GM23338 (cell line): ENCODE measurements at regions not wholly inside any gene's neighbourhood (a gene's known extent, or its start where the extent isn't known, plus 50 kb on each side); places are given as distances from the start of the nearest gene placed in this dataset.

Experiments
- ATAC-seq: fragments of 200-7000 bp; cut with Tn5 transposase; 3 replicates; pipeline ENCODE4 v1.9.1; 2020
- DNase-seq: peaks from one replicate; pipeline ENCODE4 v3.0.0-alpha.2; 2015; ENCODE audit warnings: low spot score
- H2AFZ ChIP-seq: fragments of 200-600 bp; sonication (generic); 2 replicates; pipeline ENCODE4 v1.8.0; 2016; ENCODE audit warnings: antibody characterized with exemption, mild to moderate bottlenecking, moderate library complexity
- H3F3A ChIP-seq: fragments of 200-600 bp; sonication (generic); replicated peaks from 2 replicates; pipeline ENCODE4 v1.8.0; 2017; ENCODE audit warnings: antibody characterized with exemption, mixed run types, low read depth
- H3K27ac ChIP-seq: fragments of 200-600 bp; sonication (generic); 2 replicates; pipeline ENCODE4 v1.6.1; 2016; ENCODE audit warnings: low read depth
- H3K27me3 ChIP-seq: fragments of 200-600 bp; sonication (generic); 2 replicates; pipeline ENCODE4 v1.8.0; 2016; ENCODE audit warnings: mild to moderate bottlenecking, mixed run types, moderate library complexity; ENCODE audit not compliant: insufficient read depth
- H3K36me3 ChIP-seq: fragments of 200-600 bp; sonication (generic); 2 replicates; pipeline ENCODE4 v1.8.0; 2016; ENCODE audit warnings: mild to moderate bottlenecking; ENCODE audit not compliant: insufficient read depth
- H3K4me1 ChIP-seq: fragments of 200-600 bp; sonication (generic); 2 replicates; pipeline ENCODE4 v1.8.0; 2016; ENCODE audit warnings: mild to moderate bottlenecking, moderate library complexity; ENCODE audit not compliant: insufficient read depth
- H3K4me2 ChIP-seq: fragments of 200-600 bp; sonication (generic); 2 replicates; pipeline ENCODE4 v1.7.1; 2017; ENCODE audit warnings: mixed run types
- H3K4me3 ChIP-seq: fragments of 200-600 bp; sonication (generic); 2 replicates; pipeline ENCODE4 v1.6.1; 2016; ENCODE audit warnings: mixed run types
- H3K79me2 ChIP-seq: fragments of 200-600 bp; sonication (generic); replicated peaks from 2 replicates; pipeline ENCODE4 v1.8.0; 2017; ENCODE audit warnings: mild to moderate bottlenecking; ENCODE audit not compliant: insufficient read depth
- H3K9me2 ChIP-seq: fragments of 200-600 bp; sonication (generic); 2 replicates; pipeline ENCODE4 v1.8.0; 2017; ENCODE audit not compliant: insufficient read depth
- H4K20me1 ChIP-seq: fragments of 200-600 bp; sonication (generic); replicated peaks from 2 replicates; pipeline ENCODE4 v1.8.0; 2017; ENCODE audit warnings: mild to moderate bottlenecking; ENCODE audit not compliant: insufficient read depth
- H3K27ac Mint-ChIP-seq: 2 replicates; pipeline ENCODE4 v1.8.0; 2020; ENCODE audit warnings: inconsistent platforms, mild to moderate bottlenecking, moderate library complexity, mixed read lengths
- H3K27me3 Mint-ChIP-seq: 3 replicates; pipeline ENCODE4 v1.8.0; 2022; ENCODE audit warnings: low read depth, mild to moderate bottlenecking, moderate library complexity, mixed read lengths, inconsistent platforms; ENCODE audit not compliant: insufficient read depth, poor library complexity
- H3K36me3 Mint-ChIP-seq: 3 replicates; pipeline ENCODE4 v1.8.0; 2021; ENCODE audit warnings: low read depth, mild to moderate bottlenecking, inconsistent platforms, moderate library complexity, mixed read lengths
- H3K4me1 Mint-ChIP-seq: 3 replicates; pipeline ENCODE4 v1.8.0; 2020; ENCODE audit warnings: mild to moderate bottlenecking, inconsistent platforms, mixed read lengths
- H3K4me3 Mint-ChIP-seq: 3 replicates; pipeline ENCODE4 v1.8.0; 2021; ENCODE audit warnings: moderate library complexity, mild to moderate bottlenecking, inconsistent platforms, mixed read lengths
- H3K9me3 Mint-ChIP-seq: 3 replicates; pipeline ENCODE4 v1.8.0; 2020; ENCODE audit warnings: moderate library complexity, mild to moderate bottlenecking, inconsistent platforms, mixed read lengths
- CREB1 ChIP-seq: fragments of 250-450 bp; sonication (Bioruptor Pico); IDR thresholded peaks from 2 replicates; pipeline ENCODE4 v1.5.0; 2020; ENCODE audit warnings: low read depth, mild to moderate bottlenecking, moderate library complexity
- ETS1 ChIP-seq: IDR thresholded peaks from 2 replicates; pipeline ENCODE4 v1.6.1; 2016; ENCODE audit warnings: antibody characterized with exemption
- EZH2 ChIP-seq: fragments of 200-600 bp; sonication (generic); IDR thresholded peaks from one replicate; pipeline ENCODE4 v1.8.0; 2017; ENCODE audit warnings: antibody characterized with exemption, mild to moderate bottlenecking, low read depth; ENCODE audit not compliant: unreplicated experiment
- EZH2phosphoT487 ChIP-seq: fragments of 200-600 bp; sonication (generic); IDR thresholded peaks from one replicate; pipeline ENCODE4 v1.8.1; 2018; ENCODE audit warnings: antibody characterized with exemption; ENCODE audit not compliant: unreplicated experiment
- JUNB ChIP-seq: IDR thresholded peaks from one replicate; pipeline ENCODE4 v1.6.1; 2016; ENCODE audit warnings: antibody characterized with exemption; ENCODE audit not compliant: unreplicated experiment
- POLR2AphosphoS5 ChIP-seq: IDR thresholded peaks from 2 replicates; pipeline ENCODE4 v1.6.1; 2016; ENCODE audit warnings: antibody characterized with exemption, low read depth
- STAT1 ChIP-seq: IDR thresholded peaks from one replicate; pipeline ENCODE4 v1.6.1; 2016; ENCODE audit warnings: antibody characterized with exemption; ENCODE audit not compliant: unreplicated experiment
- ZNF114 ChIP-seq: fragments of 250-450 bp; sonication (Bioruptor Pico); IDR thresholded peaks from 2 replicates; pipeline ENCODE4 v1.5.0; 2020; ENCODE audit warnings: mild to moderate bottlenecking, moderate library complexity
- ZNF331 ChIP-seq: fragments of 250-450 bp; sonication (Bioruptor Pico); IDR thresholded peaks from 2 replicates; pipeline ENCODE4 v1.5.0; 2020; ENCODE audit warnings: low read depth, mild to moderate bottlenecking, moderate library complexity
- ZNF462 ChIP-seq: fragments of 250-450 bp; sonication (Bioruptor Pico); IDR thresholded peaks from 2 replicates; pipeline ENCODE4 v1.5.0; 2020; ENCODE audit warnings: mild to moderate bottlenecking, moderate library complexity
- TF ChIP-seq, protein P1 (sequence below), 2 experiments: fragments of 200-600 bp in 1 of 2; sonication (generic) in 1 of 2; conservative IDR thresholded peaks; 2 replicates each; pipeline versions ENCODE4 v1.5.1 to v1.6.1; 2016 to 2017; ENCODE audit warnings: antibody characterized with exemption in 2 of 2, low read depth in 2 of 2, mild to moderate bottlenecking in 2 of 2, moderate library complexity in 1 of 2
- TF ChIP-seq, protein P2 (sequence below): IDR thresholded peaks from one replicate; pipeline ENCODE4 v1.6.1; 2018; ENCODE audit warnings: antibody characterized with exemption; ENCODE audit not compliant: unreplicated experiment

DNA sequence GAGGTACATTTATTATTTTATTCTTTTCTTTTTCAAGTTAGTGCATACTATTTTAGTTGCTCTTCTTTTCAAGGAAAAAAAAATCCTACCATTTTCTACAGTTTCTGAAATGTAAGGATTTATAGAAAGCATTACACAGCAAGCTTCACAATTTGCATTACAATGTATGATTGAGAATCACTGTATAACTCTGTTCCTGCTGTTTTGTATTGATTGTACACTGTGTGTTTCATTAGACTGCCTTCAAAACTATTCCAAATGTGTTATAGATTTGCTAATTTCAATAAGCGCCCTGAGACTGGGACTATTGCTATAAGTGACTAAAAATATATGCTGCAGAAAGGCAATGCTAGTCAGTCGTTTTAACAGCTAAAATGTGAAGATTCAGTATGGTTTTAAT, 479.7 kb upstream of the EYS start:
- Mint-ChIP-seq H3K4me1 (no peaks in the 10 kb centered on the region), H3K9me3 (peaks cover 31% of the 10 kb centered on the region), H3K27me3 (no peaks in the 10 kb centered on the region), H3K4me3 (no peak overlapping the region), H3K36me3 (peaks cover 7% of the 10 kb centered on the region; the same call in 2 of the 3 replicates), H3K27ac (no peak overlapping the region)
- H4K20me1 ChIP-seq, result no peaks in the 10 kb centered on the region
- no peaks in the 10 kb centered on the region for H3K27me3 ChIP-seq
- no peak for ATAC-seq
- H2AFZ ChIP-seq, result no peak overlapping the region
- no peak overlapping the region for H3K27ac ChIP-seq
- H3K4me2 ChIP-seq, result no peak overlapping the region
- peaks cover 12% of the 10 kb centered on the region; the same call in 1 of the 2 replicates for H3K36me3 ChIP-seq
- H3K4me1 ChIP-seq, result no peaks in the 10 kb centered on the region
- H3K9me2 ChIP-seq, result no peaks in the 10 kb centered on the region
- H3F3A ChIP-seq, result no peaks in the 10 kb centered on the region
- TF ChIP-seq ZNF114 (CRISPR knock-in tag) (no peak), EZH2phosphoT487 (no peak), POLR2AphosphoS5 (no peak), ZNF331 (CRISPR knock-in tag) (no peak), ZNF462 (CRISPR knock-in tag) (no peak), EZH2 (no peak), STAT1 (no peak), JUNB (no peak), ETS1 (no peak), CREB1 (CRISPR knock-in tag) (no peak)
- TF ChIP-seq, protein P1, sequence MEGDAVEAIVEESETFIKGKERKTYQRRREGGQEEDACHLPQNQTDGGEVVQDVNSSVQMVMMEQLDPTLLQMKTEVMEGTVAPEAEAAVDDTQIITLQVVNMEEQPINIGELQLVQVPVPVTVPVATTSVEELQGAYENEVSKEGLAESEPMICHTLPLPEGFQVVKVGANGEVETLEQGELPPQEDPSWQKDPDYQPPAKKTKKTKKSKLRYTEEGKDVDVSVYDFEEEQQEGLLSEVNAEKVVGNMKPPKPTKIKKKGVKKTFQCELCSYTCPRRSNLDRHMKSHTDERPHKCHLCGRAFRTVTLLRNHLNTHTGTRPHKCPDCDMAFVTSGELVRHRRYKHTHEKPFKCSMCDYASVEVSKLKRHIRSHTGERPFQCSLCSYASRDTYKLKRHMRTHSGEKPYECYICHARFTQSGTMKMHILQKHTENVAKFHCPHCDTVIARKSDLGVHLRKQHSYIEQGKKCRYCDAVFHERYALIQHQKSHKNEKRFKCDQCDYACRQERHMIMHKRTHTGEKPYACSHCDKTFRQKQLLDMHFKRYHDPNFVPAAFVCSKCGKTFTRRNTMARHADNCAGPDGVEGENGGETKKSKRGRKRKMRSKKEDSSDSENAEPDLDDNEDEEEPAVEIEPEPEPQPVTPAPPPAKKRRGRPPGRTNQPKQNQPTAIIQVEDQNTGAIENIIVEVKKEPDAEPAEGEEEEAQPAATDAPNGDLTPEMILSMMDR (conservative IDR thresholded peaks at IDR 0.05; ENCODE audit: low read depth in 2 of 2), result no peak
- TF ChIP-seq, protein P2, sequence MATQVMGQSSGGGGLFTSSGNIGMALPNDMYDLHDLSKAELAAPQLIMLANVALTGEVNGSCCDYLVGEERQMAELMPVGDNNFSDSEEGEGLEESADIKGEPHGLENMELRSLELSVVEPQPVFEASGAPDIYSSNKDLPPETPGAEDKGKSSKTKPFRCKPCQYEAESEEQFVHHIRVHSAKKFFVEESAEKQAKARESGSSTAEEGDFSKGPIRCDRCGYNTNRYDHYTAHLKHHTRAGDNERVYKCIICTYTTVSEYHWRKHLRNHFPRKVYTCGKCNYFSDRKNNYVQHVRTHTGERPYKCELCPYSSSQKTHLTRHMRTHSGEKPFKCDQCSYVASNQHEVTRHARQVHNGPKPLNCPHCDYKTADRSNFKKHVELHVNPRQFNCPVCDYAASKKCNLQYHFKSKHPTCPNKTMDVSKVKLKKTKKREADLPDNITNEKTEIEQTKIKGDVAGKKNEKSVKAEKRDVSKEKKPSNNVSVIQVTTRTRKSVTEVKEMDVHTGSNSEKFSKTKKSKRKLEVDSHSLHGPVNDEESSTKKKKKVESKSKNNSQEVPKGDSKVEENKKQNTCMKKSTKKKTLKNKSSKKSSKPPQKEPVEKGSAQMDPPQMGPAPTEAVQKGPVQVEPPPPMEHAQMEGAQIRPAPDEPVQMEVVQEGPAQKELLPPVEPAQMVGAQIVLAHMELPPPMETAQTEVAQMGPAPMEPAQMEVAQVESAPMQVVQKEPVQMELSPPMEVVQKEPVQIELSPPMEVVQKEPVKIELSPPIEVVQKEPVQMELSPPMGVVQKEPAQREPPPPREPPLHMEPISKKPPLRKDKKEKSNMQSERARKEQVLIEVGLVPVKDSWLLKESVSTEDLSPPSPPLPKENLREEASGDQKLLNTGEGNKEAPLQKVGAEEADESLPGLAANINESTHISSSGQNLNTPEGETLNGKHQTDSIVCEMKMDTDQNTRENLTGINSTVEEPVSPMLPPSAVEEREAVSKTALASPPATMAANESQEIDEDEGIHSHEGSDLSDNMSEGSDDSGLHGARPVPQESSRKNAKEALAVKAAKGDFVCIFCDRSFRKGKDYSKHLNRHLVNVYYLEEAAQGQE, result no peak
- no peak overlapping the region for H3K4me3 ChIP-seq
- H3K79me2 ChIP-seq, result no peaks in the 10 kb centered on the region
- DNase-seq, result no peak
